H1 (cell line): ENCODE measurements at regions not wholly inside any gene's neighbourhood (a gene's known extent, or its start where the extent isn't known, plus 50 kb on each side); places are given as distances from the start of the nearest gene placed in this dataset.

Experiments
- EP300 ChIP-seq, 2 experiments: IDR thresholded peaks; 1 replicate in 1 of 2; 2 replicates in 1 of 2; pipeline ENCODE4 v1.6.1; 2011 to 2012; ENCODE audit warnings: low read depth in 2 of 2, low read length in 2 of 2, mild to moderate bottlenecking in 2 of 2, borderline replicate concordance in 1 of 2, inconsistent platforms in 1 of 2, moderate library complexity in 1 of 2
- GABPA ChIP-seq: IDR thresholded peaks from 2 replicates; pipeline ENCODE4 v1.6.1; 2011; ENCODE audit warnings: mild to moderate bottlenecking, low read length, moderate library complexity, borderline replicate concordance; ENCODE audit not compliant: insufficient read depth
- KDM4A ChIP-seq: IDR thresholded peaks from one replicate; pipeline ENCODE4 v1.7.1; 2012; ENCODE audit warnings: low read depth, mild to moderate bottlenecking, moderate library complexity, low read length, inconsistent platforms; ENCODE audit not compliant: severe bottlenecking

DNA sequence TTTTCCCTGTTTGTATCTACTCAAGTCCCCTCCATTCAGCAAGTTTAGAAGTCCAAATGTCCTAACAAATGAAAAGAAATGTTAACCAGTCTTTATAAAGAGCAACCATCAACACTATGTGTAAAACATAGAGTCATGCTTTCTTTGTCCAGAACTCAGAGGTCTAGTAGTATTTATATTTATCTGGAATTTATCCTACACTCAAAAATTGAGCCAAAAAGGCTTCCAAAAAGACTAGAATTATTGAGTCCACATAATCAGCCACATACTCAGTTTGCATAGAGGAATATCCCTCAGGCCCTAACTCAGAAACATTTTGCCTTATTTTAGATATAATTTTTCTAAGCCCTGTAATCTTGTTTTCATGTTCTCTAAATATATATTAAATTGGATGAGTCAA lies 455.0 kb downstream of the COL12A1 start (continued):
- no peak for TF ChIP-seq EP300 (IDR thresholded peaks at IDR 0.05; ENCODE audit: borderline replicate concordance in 1 of 2, low read depth in 2 of 2, low read length in 2 of 2)
- TF ChIP-seq KDM4A: no peak
- no peak for TF ChIP-seq GABPA
